ENCODE measurements at regions not wholly inside any gene's neighbourhood (a gene's known extent, or its start where the extent isn't known, plus 50 kb on each side); places are given as distances from the start of the nearest gene placed in this dataset.

- 87 to 90% methylated on average over 3 of the region's 3 CpGs for WGBS, 2 donors
- no peaks in the 10 kb centered on the region for H3K36me3 ChIP-seq
- H3K4me3 ChIP-seq (replicated peaks in 1 of 3), result no peak overlapping the region
- H3K27ac ChIP-seq, result no peak overlapping the region
- no peak for DNase-seq
- H3K9me3 ChIP-seq, result no peaks in the 10 kb centered on the region
- no peaks in the 10 kb centered on the region for H3K27me3 ChIP-seq
- no peak for TF ChIP-seq CTCF (IDR thresholded peaks at IDR 0.05)
- intact Hi-C loops (cut with DNase I), result no loop called here
- no peaks in the 10 kb centered on the region for H3K4me1 ChIP-seq
Observed at GRCh38 chr1:194544012-194544411, 1357.6 kb upstream of the B3GALT2 start.

- Histone ChIP-seq H3K9me3 (no peaks in the 10 kb centered on the region), H3K4me3 (replicated peaks in 1 of 3) (no peak overlapping the region), H3K4me1 (no peaks in the 10 kb centered on the region), H3K27me3 (no peaks in the 10 kb centered on the region), H3K36me3 (no peaks in the 10 kb centered on the region), H3K27ac (no peak overlapping the region)
- TF ChIP-seq POLR2A (IDR thresholded peaks at IDR 0.05) (no peak), CTCF (IDR thresholded peaks at IDR 0.05) (no peak)
- DNase-seq, result no peak
- 41 to 43% methylated on average over 2 of the region's 2 CpGs for WGBS, 2 donors
- intact Hi-C loops (cut with DNase I), result no loop called here
Observed at GRCh38 chr1:194538453-194538852, 1352.0 kb upstream of the B3GALT2 start.

- DNase-seq, result no peak
- Histone ChIP-seq H3K27ac (no peak overlapping the region), H3K36me3 (no peaks in the 10 kb centered on the region), H3K4me1 (no peaks in the 10 kb centered on the region), H3K4me3 (replicated peaks in 1 of 3) (no peak overlapping the region), H3K27me3 (no peaks in the 10 kb centered on the region), H3K9me3 (no peaks in the 10 kb centered on the region)
- TF ChIP-seq POLR2A (IDR thresholded peaks at IDR 0.05) (no peak), CTCF (IDR thresholded peaks at IDR 0.05) (no peak)
- intact Hi-C loops (cut with DNase I), result no loop called here
Observed at GRCh38 chr1:194537521-194537920, 1351.1 kb upstream of the B3GALT2 start.

GRCh38 chr1:194535369-194535768 is 1349.0 kb upstream of the B3GALT2 start:
- no peak for DNase-seq
- no peaks in the 10 kb centered on the region for H3K36me3 ChIP-seq
- no peaks in the 10 kb centered on the region for H3K27me3 ChIP-seq
- no peaks in the 10 kb centered on the region for H3K9me3 ChIP-seq
- H3K27ac ChIP-seq, result no peak overlapping the region
- H3K4me3 ChIP-seq (replicated peaks in 1 of 3), result no peak overlapping the region
- intact Hi-C loops (cut with DNase I), result no loop called here
- TF ChIP-seq POLR2A (IDR thresholded peaks at IDR 0.05) (no peak), CTCF (IDR thresholded peaks at IDR 0.05) (no peak)
- H3K4me1 ChIP-seq, result no peaks in the 10 kb centered on the region
- 27 to 35% methylated on average over 6 of the region's 6 CpGs for WGBS, 2 donors

- WGBS, 2 donors, result 71 to 72% methylated on average over 6 of the region's 6 CpGs
- no peaks in the 10 kb centered on the region for H3K4me1 ChIP-seq
- intact Hi-C loops (cut with DNase I), result no loop called here
- no peaks in the 10 kb centered on the region for H3K36me3 ChIP-seq
- no peak for DNase-seq
- TF ChIP-seq POLR2A (IDR thresholded peaks at IDR 0.05), result no peak
- no peak for TF ChIP-seq CTCF (IDR thresholded peaks at IDR 0.05)
- no peak overlapping the region for H3K27ac ChIP-seq
- H3K9me3 ChIP-seq, result no peaks in the 10 kb centered on the region
- no peak overlapping the region for H3K4me3 ChIP-seq (replicated peaks in 1 of 3)
- no peaks in the 10 kb centered on the region for H3K27me3 ChIP-seq
Observed at GRCh38 chr1:194534784-194535183, 1348.4 kb upstream of the B3GALT2 start.

All from thyroid gland (tissue), 4 donors.